Stimulated activated CD8-positive, alpha-beta memory T cell treated with anti-CD3 and anti-CD28 coated beads, Interleukin-12 subunit alpha, Interleukin-12 subunit beta, amount 100 ng/mL, for 24 hours (primary cell): ENCODE measurements at regions not wholly inside any gene's neighbourhood (a gene's known extent, or its start where the extent isn't known, plus 50 kb on each side); places are given as distances from the start of the nearest gene placed in this dataset.

Experiments used
- DNase-seq: peaks from one replicate; pipeline ENCODE4 v3.0.0-alpha.2; 2020; ENCODE audit errors: extremely low read depth

- DNase-seq = no peak
These were observed 53.8 kb upstream of the PSEN2 start for GRCh38 chr1:226816576-226816975.

- no peak for DNase-seq
These were observed 55.5 kb upstream of the PSEN2 start for GRCh38 chr1:226814751-226815537.

DNA sequence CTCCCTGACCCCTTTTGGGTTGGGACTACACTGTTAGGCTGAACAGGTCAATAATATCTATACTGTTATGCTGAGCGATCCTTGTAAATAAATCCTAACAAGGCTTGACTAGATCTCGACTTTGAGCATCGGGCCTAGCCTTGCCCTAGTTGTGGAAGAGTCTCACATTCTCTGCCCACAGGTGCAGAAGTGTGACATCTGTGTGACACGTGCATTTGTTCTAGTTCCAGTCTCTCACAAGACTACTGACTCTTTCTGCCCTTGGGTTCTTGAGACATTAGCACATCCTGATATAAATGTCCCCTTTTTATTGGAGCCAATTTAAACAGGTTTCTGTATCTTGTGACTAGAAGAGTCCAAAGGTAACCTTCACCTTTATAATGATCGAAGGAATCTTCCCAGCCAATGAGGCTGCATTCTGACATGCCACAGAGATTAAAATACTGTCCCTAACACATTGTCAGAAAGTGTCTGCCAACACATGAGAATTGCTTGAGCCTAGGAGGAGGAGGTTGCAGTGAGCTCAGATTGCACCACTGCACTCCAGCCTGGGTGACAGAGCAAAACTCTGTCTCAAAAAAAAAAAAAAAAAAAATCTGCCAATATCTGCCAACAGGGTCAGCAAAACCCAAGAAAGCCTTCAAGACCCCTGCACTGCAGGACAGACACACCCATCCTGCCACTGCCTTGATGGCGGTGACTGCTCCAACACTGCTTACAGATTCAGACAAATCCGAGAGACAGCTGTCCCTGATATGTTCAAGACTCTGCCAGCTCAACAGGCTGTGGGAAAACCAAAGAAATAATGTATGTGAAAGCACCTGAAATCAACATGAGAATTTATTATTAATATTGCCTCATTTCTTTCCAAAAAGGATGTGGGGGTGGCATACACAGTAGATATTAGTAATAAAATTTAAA is 56.5 kb upstream of the PSEN2 start:
- DNase-seq = no peak

DNA sequence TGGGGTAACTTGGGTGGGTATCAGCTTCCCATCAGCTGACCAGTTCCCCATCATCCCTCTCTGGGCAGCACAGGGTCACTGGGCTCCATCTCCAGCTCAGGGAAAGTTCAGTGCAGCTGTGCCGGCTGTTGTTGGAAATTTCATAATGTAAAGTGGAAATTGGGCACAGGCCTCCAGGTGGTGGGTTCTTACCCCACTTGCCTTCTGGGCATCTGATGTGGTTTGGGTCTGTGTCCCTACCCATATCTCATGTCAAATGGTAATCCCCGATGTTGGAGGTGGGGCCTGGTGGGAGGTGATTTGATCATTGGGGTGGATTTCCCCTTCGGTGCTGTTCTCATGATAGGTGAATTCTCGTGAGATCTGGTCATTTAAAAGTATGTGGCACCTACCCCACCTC is 59.7 kb upstream of the PSEN2 start:
- no peak for DNase-seq

DNA sequence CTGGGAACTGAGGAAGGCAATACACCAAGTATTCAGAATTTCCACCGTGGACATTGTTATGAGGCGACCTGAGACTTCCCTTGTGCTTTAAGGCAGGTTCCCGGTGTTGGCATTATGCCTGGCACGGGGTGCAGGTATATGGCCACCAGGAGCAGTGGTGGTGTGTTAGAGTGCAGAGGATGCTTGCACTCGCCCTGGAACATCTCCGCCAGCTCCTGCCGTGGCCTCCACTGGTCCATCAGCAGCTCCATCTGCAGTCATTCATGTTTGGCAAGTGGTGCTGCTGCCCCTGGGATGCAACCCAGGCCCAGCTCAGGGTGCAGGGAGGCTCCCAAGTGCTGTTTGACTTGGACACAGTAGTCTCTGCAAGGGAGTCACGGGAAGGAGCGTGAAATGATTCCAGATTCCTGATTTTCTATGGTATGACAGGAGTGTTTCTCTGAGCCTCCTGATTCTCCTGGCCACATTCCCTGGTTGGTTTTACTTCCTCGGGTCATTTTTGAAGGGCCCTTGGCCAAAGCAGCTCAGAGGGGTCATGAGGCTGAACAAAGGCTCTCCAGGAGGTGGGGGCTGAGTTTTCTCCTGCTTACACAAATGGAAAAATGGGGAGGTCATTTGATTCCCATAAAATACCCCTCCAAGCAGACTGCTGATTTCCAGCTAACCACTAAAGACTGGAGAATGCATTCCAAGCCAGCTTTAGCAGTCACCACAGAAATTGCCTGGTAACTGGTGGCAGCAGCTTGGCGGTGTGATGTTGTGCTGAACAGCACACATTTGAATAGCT is 60.4 kb upstream of the PSEN2 start:
- no peak for DNase-seq

DNA sequence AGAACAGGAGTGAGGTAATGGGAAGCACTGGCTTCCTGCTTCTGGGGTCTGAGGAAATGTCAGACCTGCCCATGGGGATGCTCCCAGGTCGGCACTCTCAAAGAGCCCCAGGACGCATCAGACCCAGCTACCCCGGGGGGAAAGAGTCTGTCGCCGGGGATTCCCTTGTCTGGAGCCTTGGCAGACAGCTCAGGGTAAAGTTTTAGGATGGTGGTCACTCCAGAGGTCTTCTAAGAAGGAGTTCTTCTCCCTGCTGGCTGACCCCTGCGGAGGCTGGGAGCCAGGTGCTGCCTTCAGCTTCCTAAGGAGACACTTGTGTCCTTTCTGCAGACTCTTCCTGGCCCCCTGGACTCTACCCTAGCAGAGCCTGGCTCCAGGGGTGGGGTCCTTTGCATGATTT is 61.9 kb upstream of the PSEN2 start:
- DNase-seq = no peak

GRCh38 chr1:226806988-226807387 is 63.4 kb upstream of the PSEN2 start:
- DNase-seq = no peak

DNA sequence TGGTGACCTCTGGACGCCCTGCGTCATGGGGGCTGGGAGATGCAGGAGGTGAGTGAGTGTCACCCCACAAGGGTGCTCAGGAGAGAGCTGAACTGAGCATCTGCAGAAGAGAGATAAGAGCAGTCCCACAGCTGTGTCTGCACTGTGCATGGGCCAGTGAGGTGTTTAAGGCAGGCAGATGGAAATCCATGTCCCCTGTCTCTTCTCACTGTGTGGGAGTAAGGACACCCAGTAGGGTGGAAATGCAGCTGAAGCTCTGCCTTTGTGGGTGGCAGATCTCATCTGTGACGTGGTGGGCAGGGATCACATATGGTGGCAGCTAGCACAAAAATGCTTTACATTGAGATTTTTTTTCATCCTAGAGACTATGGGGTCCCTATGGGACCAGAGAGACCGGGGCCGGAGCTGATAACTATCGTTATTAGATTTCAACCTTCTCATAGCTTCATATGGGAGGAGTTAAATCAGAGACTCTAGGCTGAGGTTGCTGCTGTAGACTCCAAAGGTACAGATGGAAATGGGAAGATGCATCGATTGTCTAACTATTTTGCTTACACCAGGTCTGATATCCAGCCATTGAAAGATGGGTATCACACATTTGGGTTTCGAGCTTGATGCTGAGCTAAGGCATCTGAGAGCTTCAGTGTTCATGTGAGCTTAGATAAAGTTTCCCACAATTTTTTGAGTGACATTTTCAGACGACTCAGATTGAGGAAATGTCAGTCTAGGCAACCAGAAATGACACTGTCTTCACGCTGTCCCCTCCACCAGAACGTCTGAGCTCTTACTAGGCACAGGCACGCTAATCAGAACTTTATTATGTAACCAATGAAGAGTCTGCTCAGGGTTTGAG is 65.3 kb upstream of the PSEN2 start:
- DNase-seq = no peak

- DNase-seq = no peak
These were observed 61.8 kb upstream of the ITPKB start for GRCh38 chr1:226800763-226801380.

- DNase-seq = no peak
These were observed 60.7 kb upstream of the ITPKB start for GRCh38 chr1:226799634-226800281.

DNA sequence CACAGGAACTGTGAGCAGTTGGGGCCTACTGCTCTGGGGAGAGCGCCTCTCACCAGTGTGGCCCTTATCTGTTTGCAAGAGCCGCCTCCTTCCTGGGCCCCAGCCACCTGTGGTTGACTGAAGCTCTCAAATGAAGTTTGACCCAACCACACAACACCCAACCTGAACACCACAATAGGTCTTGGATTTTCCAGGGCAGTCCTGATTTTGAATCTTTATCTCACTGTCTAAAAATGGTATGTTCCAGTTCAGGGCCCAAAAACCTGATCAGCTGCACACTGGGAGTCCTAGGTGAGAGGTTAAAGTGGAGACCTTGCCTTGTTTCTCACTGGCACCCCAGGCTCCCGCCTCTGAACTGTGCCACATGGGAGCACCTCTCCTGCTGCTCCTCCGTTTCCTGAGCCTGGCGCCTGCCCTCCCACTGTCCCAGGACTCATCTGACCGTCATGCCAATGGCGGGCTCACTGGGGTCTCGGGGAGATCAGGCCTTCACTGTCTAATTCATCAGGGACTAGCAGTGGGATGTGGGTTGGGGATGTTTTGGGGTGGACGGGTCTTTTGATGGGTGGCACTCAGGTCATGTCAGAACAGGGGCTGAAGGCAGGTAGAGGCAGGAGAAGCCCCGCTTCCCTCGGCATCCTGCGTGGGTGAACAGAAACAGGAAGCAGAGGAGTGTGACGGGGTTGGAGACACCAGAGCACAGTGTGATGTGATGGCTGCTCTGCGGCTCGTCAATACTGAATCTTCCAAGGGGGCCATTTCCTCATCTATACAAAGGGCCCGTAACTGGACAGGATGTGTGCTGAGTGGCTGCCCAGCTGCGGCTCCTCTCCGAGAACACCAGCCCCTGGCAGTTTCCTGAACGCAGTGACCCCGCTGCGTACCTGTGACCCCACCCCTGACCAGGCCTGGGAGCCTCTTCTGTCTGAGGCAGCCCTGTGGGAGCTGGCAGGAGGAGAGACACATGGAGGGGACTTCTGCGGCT is 59.6 kb upstream of the ITPKB start:
- peak; percentile 42 for DNase-seq

GRCh38 chr1:226797151-226797550 is 58.1 kb upstream of the ITPKB start:
- no peak for DNase-seq

- DNase-seq = no peak
These were observed 54.7 kb upstream of the ITPKB start for GRCh38 chr1:226793620-226794276.

DNA sequence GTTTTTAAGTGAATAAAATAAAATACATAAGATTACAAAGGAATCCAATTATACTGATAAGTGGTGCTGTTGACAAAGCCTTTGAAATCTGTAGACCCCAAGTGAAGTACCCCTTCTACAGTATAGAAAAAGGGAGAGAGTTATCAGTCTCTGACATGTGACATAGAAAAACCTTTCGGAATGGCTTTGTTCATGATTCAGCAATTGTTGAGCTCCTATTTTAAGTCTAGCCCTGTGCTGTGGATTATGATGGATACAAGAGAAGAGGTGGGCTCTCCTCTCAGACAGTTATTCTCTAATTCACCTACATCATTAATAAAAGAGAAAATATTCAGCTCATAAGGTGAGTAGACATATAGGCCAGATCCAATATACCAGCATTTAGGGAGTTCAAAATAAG is 53.3 kb upstream of the ITPKB start:
- DNase-seq = no peak

DNA sequence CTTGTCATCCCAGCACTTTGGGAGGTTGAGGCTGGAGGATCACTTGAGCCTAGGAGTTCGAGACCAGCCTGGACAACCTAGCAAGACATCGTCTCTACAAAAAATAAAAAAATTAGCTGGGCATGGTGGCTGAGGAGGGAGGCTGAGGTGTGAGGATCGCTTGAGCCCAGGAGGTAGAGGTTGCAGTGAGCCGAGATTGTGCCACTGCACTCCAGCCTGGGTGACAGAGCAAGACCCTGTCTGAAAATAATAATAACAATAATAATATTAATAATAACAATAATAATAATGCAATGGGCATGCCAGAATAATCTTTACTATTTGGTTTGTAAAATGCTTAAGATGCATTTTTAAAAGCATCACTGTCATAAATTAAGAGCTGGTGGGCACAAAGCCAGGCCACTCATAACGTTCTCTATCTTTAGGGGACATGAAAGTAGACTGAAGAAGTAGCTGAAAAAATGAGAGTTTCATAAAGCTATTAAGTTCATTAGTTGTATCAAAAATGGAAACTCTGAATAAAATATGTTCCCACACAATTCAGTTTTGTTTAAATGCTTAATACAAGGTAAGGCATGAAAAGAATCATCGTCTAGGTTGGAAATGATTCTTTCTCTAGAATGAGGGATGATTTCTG is 51.6 kb upstream of the ITPKB start:
- no peak for DNase-seq

- DNase-seq = no peak
These were observed 49.9 kb upstream of the ITPKB start for GRCh38 chr1:226788965-226789364.
